ENCODE measurements at regions not wholly inside any gene's neighbourhood (a gene's known extent, or its start where the extent isn't known, plus 50 kb on each side); places are given as distances from the start of the nearest gene placed in this dataset.

GRCh38 chr4:18881556-18881955, 860.0 kb upstream of the LCORL start:
- TF ChIP-seq, protein P1, sequence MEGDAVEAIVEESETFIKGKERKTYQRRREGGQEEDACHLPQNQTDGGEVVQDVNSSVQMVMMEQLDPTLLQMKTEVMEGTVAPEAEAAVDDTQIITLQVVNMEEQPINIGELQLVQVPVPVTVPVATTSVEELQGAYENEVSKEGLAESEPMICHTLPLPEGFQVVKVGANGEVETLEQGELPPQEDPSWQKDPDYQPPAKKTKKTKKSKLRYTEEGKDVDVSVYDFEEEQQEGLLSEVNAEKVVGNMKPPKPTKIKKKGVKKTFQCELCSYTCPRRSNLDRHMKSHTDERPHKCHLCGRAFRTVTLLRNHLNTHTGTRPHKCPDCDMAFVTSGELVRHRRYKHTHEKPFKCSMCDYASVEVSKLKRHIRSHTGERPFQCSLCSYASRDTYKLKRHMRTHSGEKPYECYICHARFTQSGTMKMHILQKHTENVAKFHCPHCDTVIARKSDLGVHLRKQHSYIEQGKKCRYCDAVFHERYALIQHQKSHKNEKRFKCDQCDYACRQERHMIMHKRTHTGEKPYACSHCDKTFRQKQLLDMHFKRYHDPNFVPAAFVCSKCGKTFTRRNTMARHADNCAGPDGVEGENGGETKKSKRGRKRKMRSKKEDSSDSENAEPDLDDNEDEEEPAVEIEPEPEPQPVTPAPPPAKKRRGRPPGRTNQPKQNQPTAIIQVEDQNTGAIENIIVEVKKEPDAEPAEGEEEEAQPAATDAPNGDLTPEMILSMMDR (IDR thresholded peaks at IDR 0.05 in 4 of 5, conservative IDR thresholded peaks at IDR 0.05 in 1 of 5): no peak
- TF ChIP-seq POLR2A (IDR thresholded peaks at IDR 0.05): no peak

All from gastrocnemius medialis (tissue), 4 donors.